Epithelial cell of esophagus (primary cell): ENCODE measurements at regions not wholly inside any gene's neighbourhood (a gene's known extent, or its start where the extent isn't known, plus 50 kb on each side); places are given as distances from the start of the nearest gene placed in this dataset.

ENCODE experiments used
- DNase-seq: peaks from one replicate; pipeline ENCODE4 v3.0.0; 2010; ENCODE audit warnings: low read depth
- H3K4me3 ChIP-seq: 2 replicates; pipeline ENCODE4 v1.5.1; 2011; ENCODE audit warnings: mild to moderate bottlenecking, low read length, control low read depth
- TF ChIP-seq, protein P1 (sequence below): IDR thresholded peaks from 2 replicates; pipeline ENCODE4 v1.5.1; 2011; ENCODE audit warnings: low read depth, mild to moderate bottlenecking, low read length, control low read depth, inconsistent platforms; ENCODE audit not compliant: insufficient read depth; ENCODE audit errors: missing control alignments

GRCh38 chr14:105849933-105850626 is 323.7 kb downstream of the TMEM121 start:
- H3K4me3 ChIP-seq = no peak overlapping the region
- no peak for DNase-seq
- TF ChIP-seq, protein P1, sequence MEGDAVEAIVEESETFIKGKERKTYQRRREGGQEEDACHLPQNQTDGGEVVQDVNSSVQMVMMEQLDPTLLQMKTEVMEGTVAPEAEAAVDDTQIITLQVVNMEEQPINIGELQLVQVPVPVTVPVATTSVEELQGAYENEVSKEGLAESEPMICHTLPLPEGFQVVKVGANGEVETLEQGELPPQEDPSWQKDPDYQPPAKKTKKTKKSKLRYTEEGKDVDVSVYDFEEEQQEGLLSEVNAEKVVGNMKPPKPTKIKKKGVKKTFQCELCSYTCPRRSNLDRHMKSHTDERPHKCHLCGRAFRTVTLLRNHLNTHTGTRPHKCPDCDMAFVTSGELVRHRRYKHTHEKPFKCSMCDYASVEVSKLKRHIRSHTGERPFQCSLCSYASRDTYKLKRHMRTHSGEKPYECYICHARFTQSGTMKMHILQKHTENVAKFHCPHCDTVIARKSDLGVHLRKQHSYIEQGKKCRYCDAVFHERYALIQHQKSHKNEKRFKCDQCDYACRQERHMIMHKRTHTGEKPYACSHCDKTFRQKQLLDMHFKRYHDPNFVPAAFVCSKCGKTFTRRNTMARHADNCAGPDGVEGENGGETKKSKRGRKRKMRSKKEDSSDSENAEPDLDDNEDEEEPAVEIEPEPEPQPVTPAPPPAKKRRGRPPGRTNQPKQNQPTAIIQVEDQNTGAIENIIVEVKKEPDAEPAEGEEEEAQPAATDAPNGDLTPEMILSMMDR = no peak

GRCh38 chr14:105850853-105851581 is 324.6 kb downstream of the TMEM121 start:
- H3K4me3 ChIP-seq = no peak overlapping the region
- DNase-seq = no peak
- TF ChIP-seq, protein P1 = no peak

- no peak for DNase-seq
- TF ChIP-seq, protein P1 = no peak
Observed at GRCh38 chr14:105851716-105852377, 325.5 kb downstream of the TMEM121 start.

GRCh38 chr14:105852378-105853088 is 326.1 kb downstream of the TMEM121 start:
- no peak overlapping the region for H3K4me3 ChIP-seq
- no peak for DNase-seq
- TF ChIP-seq, protein P1 = no peak

More at GRCh38 chr14:105851716-105852377, 325.5 kb downstream of the TMEM121 start:
- H3K4me3 ChIP-seq = no peak overlapping the region

DNA sequence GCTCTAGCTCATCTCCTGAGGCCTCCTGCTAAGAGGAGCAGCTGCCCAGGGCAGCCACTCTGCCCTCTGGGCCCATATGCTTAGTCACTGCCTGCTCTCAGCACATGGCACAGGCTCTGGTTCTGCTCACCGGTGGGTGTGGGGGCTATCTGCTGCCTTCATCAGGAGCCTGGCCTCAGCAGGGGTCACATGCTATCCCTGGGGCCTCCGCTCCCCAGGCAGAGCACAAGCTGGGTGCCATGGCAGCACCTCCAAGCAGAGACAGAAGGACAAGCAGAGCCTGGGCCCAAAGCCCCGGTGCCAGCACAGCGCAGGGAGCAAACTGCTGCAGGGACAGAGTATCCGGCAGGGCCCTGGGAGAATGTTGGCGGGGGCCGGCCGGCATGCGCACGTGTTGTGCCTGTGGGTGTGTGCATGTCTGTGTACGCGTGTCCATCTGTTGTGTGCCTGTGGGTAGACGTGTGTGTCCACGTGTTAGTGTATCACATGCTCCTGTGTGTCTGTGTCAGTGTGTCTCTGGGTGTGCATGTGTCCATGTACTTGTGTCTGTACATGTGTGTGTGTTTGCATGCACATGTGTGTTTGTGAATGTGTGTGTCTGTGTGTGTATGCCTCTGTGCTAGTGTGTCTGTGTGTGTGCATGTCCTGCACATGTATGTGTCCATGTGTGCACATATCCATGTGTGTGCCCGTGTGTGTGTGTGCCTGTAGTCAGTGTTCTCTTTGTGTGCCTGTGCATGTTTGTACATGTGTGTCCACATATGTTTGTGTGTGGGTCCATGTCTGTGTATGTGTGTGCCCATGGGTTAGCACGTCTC is 326.9 kb downstream of the TMEM121 start:
- no peak overlapping the region for H3K4me3 ChIP-seq
- DNase-seq = no peak
- TF ChIP-seq, protein P1 = no peak
